Immature natural killer cell (primary cell): ENCODE measurements at regions not wholly inside any gene's neighbourhood (a gene's known extent, or its start where the extent isn't known, plus 50 kb on each side); places are given as distances from the start of the nearest gene placed in this dataset.

Source experiments
- DNase-seq, 3 donors: peaks; one replicate each; pipeline ENCODE4 v3.0.0; 2022; ENCODE audit warnings: mixed read lengths in 1 of 3
- H3K27ac Mint-ChIP-seq, 6 donors: one replicate each; pipeline ENCODE4 v1.8.0; 2020; ENCODE audit warnings: mixed read lengths in 6 of 6, mild to moderate bottlenecking in 5 of 6, inconsistent platforms in 4 of 6, moderate library complexity in 3 of 6
- H3K27me3 Mint-ChIP-seq, 3 donors: one replicate each; pipeline ENCODE4 v1.8.0; 2020 to 2021; ENCODE audit warnings: low read depth in 3 of 3, mild to moderate bottlenecking in 3 of 3, mixed read lengths in 3 of 3, moderate library complexity in 3 of 3, inconsistent platforms in 1 of 3
- H3K36me3 Mint-ChIP-seq, 3 donors: one replicate each; pipeline ENCODE4 v1.8.0; 2020; ENCODE audit warnings: mixed read lengths in 3 of 3, inconsistent platforms in 2 of 3, mild to moderate bottlenecking in 2 of 3
- H3K4me1 Mint-ChIP-seq, 2 donors: one replicate each; pipeline ENCODE4 v1.8.0; 2020; ENCODE audit warnings: inconsistent platforms in 2 of 2, mild to moderate bottlenecking in 2 of 2, mixed read lengths in 2 of 2, moderate library complexity in 1 of 2
- H3K4me3 Mint-ChIP-seq, 5 donors: one replicate each; pipeline ENCODE4 v1.8.0; 2020; ENCODE audit warnings: mild to moderate bottlenecking in 5 of 5, mixed read lengths in 5 of 5, inconsistent platforms in 3 of 5, moderate library complexity in 3 of 5
- H3K9me3 Mint-ChIP-seq, 6 donors: one replicate each; pipeline ENCODE4 v1.8.0; 2020; ENCODE audit warnings: mild to moderate bottlenecking in 6 of 6, mixed read lengths in 6 of 6, inconsistent platforms in 4 of 6, moderate library complexity in 3 of 6

DNA sequence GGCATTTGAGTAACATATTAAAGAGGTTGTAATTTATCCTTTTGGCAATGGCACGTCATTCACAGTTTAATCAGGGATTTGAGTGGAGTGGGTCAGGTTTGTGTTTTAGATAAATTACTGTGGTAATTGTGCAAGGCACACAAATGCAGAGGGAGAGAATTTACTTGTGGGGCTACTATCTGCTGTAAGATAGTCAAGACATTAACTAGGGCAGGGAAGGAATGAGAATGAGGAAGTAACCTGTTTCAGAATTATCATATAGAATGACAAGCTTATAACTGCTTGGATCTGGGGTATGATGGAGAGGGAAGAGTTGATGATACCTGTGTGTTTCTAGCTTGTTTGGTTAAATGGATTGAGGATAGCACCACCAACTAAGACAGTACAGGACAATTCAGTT, 58.9 kb upstream of the ZSWIM2 start:
- no peak overlapping the region for H3K4me3 Mint-ChIP-seq
- H3K27me3 Mint-ChIP-seq, result no peaks in the 10 kb centered on the region
- no peak overlapping the region for H3K27ac Mint-ChIP-seq
- peaks cover 0 to 11% (median under 1%) of the 10 kb centered on the region in 6 donors for H3K9me3 Mint-ChIP-seq
- H3K4me1 Mint-ChIP-seq, result no peaks in the 10 kb centered on the region
- DNase-seq, result no peak
- no peaks in the 10 kb centered on the region for H3K36me3 Mint-ChIP-seq

- no peaks in the 10 kb centered on the region for H3K4me1 Mint-ChIP-seq
- DNase-seq, result no peak
- no peak overlapping the region for H3K27ac Mint-ChIP-seq
- no peaks in the 10 kb centered on the region for H3K36me3 Mint-ChIP-seq
- no peaks in the 10 kb centered on the region for H3K27me3 Mint-ChIP-seq
- no peak overlapping the region for H3K4me3 Mint-ChIP-seq
- H3K9me3 Mint-ChIP-seq, result peaks cover 0 to 17% (median 9%) of the 10 kb centered on the region in 6 donors
These were observed 54.2 kb upstream of the ZSWIM2 start for GRCh38 chr2:186903216-186903615.
